HEK293T (cell line): ENCODE measurements at regions not wholly inside any gene's neighbourhood (a gene's known extent, or its start where the extent isn't known, plus 50 kb on each side); places are given as distances from the start of the nearest gene placed in this dataset.

ENCODE experiments used
- ARNT ChIP-seq: fragments of 450-650 bp; IDR thresholded peaks from 2 replicates; pipeline ENCODE4 v1.6.1; 2017; ENCODE audit warnings: mild to moderate bottlenecking
- BHLHE40 ChIP-seq: fragments of 450-650 bp; IDR thresholded peaks from 2 replicates; pipeline ENCODE4 v1.6.1; 2016; ENCODE audit warnings: mild to moderate bottlenecking, moderate library complexity, borderline replicate concordance
- CTBP1 ChIP-seq: fragments of 450-650 bp; IDR thresholded peaks from 2 replicates; pipeline ENCODE4 v1.6.1; 2016; ENCODE audit warnings: borderline replicate concordance
- ELF4 ChIP-seq: fragments of 450-650 bp; IDR thresholded peaks from 2 replicates; pipeline ENCODE4 v1.6.1; 2017; ENCODE audit warnings: antibody characterized with exemption
- FOXK2 ChIP-seq: fragments of 450-650 bp; IDR thresholded peaks from 2 replicates; pipeline ENCODE4 v1.6.1; 2016; ENCODE audit warnings: mild to moderate bottlenecking
- FOXM1 ChIP-seq: fragments of 450-650 bp; IDR thresholded peaks from 2 replicates; pipeline ENCODE4 v1.6.1; 2017; ENCODE audit warnings: mild to moderate bottlenecking, borderline replicate concordance
- HDGF ChIP-seq: fragments of 450-650 bp; IDR thresholded peaks from 2 replicates; pipeline ENCODE4 v1.6.1; 2017; ENCODE audit warnings: antibody characterized with exemption, borderline replicate concordance
- L3MBTL2 ChIP-seq: fragments of 450-650 bp; conservative IDR thresholded peaks from 2 replicates; pipeline ENCODE4 v1.6.1; 2016; ENCODE audit warnings: mild to moderate bottlenecking
- NFRKB ChIP-seq: fragments of 450-650 bp; IDR thresholded peaks from 2 replicates; pipeline ENCODE4 v1.6.1; 2016; ENCODE audit warnings: mild to moderate bottlenecking, moderate library complexity
- SP1 ChIP-seq: fragments of 450-650 bp; IDR thresholded peaks from 2 replicates; pipeline ENCODE4 v1.6.1; 2017
- SUZ12 ChIP-seq: fragments of 450-650 bp; IDR thresholded peaks from 2 replicates; pipeline ENCODE4 v1.6.1; 2016; ENCODE audit warnings: mild to moderate bottlenecking
- TARDBP ChIP-seq: fragments of 450-650 bp; IDR thresholded peaks from 2 replicates; pipeline ENCODE4 v1.6.1; 2016
- ZNF384 ChIP-seq: fragments of 450-650 bp; IDR thresholded peaks from 2 replicates; pipeline ENCODE4 v1.6.1; 2016
- TF ChIP-seq, protein P1 (sequence below): fragments of 450-650 bp; IDR thresholded peaks from 2 replicates; pipeline ENCODE4 v1.6.1; 2016

DNA sequence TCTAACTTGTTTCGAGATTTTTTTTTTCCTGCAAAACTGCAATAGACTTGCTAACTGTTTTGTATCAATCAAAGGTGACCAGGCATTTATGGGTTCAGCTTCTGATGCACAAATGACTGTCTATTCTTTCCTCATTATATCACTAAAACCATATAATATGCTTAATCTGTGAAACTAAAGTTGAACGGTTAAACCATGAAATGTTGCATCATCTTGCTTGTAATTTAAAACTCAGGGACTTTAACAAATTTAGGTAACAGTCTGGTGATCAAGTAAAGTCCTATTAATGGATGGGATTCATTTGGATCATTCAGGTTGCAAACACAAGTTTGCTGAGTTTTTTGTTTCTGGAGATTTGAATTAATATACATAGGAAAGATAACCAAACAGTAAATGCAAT lies 232.0 kb upstream of the LUZP2 start:
- no peak for TF ChIP-seq SP1
- TF ChIP-seq ARNT = no peak
- no peak for TF ChIP-seq ELF4
- TF ChIP-seq, protein P1, sequence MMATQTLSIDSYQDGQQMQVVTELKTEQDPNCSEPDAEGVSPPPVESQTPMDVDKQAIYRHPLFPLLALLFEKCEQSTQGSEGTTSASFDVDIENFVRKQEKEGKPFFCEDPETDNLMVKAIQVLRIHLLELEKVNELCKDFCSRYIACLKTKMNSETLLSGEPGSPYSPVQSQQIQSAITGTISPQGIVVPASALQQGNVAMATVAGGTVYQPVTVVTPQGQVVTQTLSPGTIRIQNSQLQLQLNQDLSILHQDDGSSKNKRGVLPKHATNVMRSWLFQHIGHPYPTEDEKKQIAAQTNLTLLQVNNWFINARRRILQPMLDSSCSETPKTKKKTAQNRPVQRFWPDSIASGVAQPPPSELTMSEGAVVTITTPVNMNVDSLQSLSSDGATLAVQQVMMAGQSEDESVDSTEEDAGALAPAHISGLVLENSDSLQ = no peak
- no peak for TF ChIP-seq L3MBTL2
- TF ChIP-seq SUZ12 = no peak
- no peak for TF ChIP-seq FOXM1
- TF ChIP-seq FOXK2 = no peak
- TF ChIP-seq TARDBP = no peak
- TF ChIP-seq BHLHE40 = no peak
- no peak for TF ChIP-seq ZNF384
- TF ChIP-seq NFRKB = no peak
- TF ChIP-seq CTBP1 = no peak
- TF ChIP-seq HDGF = no peak
